ENCODE measurements at regions not wholly inside any gene's neighbourhood (a gene's known extent, or its start where the extent isn't known, plus 50 kb on each side); places are given as distances from the start of the nearest gene placed in this dataset.

DNA sequence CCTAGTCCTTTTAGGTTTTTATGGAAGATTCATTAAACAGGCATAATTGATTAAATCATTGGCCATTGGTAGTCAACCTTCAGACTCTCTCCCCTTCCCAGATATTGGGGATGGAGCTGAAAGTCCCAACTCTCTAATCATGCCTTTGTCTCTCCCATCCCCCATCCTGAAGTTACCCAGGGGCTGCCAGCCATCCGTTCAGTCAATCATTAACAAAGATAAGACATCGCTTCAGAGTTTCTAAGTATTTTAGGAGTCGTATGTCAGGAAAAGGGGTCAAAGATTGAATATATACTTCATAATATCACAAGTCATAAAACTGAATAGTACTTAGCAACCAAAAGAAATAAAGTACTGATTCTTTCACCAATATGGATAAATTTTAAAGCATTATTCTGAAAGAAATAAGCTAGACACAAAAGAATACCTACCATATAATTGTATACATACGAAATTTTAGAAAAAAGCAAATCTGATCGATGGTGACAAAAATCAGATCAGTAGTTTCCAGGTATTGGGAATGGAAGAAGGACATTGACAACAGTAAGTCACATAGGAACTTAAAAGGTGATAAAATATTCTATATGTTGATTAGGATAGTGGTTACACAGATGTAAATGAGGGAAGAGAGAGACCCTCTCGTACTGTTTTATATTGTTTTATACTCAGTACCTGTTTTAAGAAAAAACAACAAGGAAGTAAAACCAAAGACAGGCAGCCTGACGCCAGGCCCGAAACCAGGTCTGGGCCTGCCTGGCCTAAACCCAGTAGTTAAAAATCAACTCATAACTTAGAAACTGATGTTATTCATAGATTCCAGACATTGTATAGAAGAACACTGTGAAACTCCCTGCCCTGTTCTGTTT is 414.4 kb downstream of the DAD1 start:
- TF ChIP-seq GATA3 (IDR thresholded peaks at IDR 0.05; ENCODE audit: low read depth, low read length), result no peak
- TF ChIP-seq GATA2 (IDR thresholded peaks at IDR 0.05; ENCODE audit: low read depth, low read length), result no peak

DNA sequence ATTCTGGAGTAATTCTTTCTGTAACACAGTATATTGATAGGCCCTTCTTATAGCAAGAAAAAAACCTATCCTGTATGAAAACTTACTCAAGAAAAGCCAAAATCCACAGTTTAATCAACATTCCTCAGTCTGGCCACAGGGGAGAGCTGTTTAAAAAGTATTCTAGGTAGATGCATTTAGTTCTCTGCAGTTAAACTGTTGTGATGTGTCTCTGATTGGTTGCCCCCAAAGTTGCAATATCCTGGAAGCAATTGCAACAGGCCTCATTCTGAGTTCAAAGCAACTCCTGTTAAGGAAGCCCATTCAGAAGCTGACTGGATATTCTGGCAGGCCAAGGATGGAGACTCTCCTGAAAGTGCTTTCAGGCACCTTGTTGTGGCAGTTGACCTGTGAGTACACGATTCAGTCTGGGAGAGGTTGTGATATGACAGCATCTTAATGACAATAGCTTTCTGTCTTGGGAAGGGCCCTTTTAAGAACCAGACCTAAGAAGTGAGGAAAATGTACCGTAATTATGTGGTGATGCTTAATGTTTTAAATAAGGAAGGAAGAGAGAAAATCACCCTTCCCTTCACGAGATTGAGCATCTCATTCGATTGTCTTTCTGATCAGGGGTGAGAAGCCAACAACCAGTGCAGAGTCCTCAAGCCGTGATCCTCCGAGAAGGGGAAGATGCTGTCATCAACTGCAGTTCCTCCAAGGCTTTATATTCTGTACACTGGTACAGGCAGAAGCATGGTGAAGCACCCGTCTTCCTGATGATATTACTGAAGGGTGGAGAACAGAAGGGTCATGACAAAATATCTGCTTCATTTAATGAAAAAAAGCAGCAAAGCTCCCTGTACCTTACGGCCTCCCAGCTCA is 420.7 kb downstream of the DAD1 start:
- no peak for TF ChIP-seq GATA2 (IDR thresholded peaks at IDR 0.05; ENCODE audit: low read depth, low read length)
- no peak for TF ChIP-seq GATA3 (IDR thresholded peaks at IDR 0.05; ENCODE audit: low read depth, low read length)

DNA sequence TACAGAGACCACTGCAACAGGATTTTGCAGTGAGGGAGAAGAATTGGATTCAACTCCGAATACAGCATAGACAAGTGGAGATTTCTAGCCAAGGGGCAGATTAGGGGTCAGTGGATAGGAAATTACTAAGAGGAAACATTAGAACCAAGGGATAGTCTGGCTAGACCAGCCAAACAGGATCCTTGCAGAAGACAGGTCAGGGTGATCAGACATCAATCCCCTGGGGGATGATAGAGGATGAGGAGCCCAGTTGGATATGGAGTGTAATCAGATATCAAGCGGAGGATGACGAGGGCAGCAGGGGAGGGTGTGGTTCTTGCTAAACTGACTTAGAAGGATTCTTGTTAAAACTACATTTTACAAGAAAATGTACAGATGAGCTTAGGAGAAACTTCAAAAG is 424.4 kb downstream of the DAD1 start:
- TF ChIP-seq GATA2 (IDR thresholded peaks at IDR 0.05; ENCODE audit: low read depth, low read length) (no peak), GATA3 (IDR thresholded peaks at IDR 0.05; ENCODE audit: low read depth, low read length) (no peak)

- TF ChIP-seq GATA2 (IDR thresholded peaks at IDR 0.05; ENCODE audit: low read depth, low read length) (no peak), GATA3 (IDR thresholded peaks at IDR 0.05; ENCODE audit: low read depth, low read length) (no peak)
Measured at GRCh38 chr14:22163051-22163450, 426.0 kb downstream of the DAD1 start.

GRCh38 chr14:22159957-22160356 is 429.1 kb downstream of the DAD1 start:
- TF ChIP-seq GATA2 (IDR thresholded peaks at IDR 0.05; ENCODE audit: low read depth, low read length) (no peak), GATA3 (IDR thresholded peaks at IDR 0.05; ENCODE audit: low read depth, low read length) (no peak)

- TF ChIP-seq GATA3 (IDR thresholded peaks at IDR 0.05; ENCODE audit: low read depth, low read length), result no peak
- no peak for TF ChIP-seq GATA2 (IDR thresholded peaks at IDR 0.05; ENCODE audit: low read depth, low read length)
Measured at GRCh38 chr14:22159099-22159498, 429.9 kb downstream of the DAD1 start.

DNA sequence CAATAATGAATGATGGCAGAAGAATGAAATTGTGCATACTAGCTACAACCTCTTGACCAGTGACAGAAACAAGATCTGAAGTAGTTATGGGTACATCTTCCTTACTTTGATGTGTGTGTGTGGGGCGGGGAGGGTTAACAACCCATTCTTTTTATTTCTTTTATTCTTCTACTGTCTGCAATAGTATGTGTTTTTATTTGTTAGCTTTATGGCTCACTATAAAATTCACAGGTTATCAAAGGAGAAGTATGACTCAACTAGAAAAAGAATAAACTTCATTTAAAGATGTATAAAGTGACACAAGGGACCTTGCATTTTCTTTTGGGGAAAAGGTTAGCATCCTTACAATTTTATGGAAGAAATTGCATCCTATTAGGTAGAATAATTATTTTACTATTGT is 430.5 kb downstream of the DAD1 start:
- TF ChIP-seq GATA2 (IDR thresholded peaks at IDR 0.05; ENCODE audit: low read depth, low read length) (no peak), GATA3 (IDR thresholded peaks at IDR 0.05; ENCODE audit: low read depth, low read length) (no peak)

- TF ChIP-seq GATA3 (IDR thresholded peaks at IDR 0.05; ENCODE audit: low read depth, low read length), result no peak
- no peak for TF ChIP-seq GATA2 (IDR thresholded peaks at IDR 0.05; ENCODE audit: low read depth, low read length)
Measured at GRCh38 chr14:22155571-22155970, 433.5 kb downstream of the DAD1 start.

- TF ChIP-seq GATA2 (IDR thresholded peaks at IDR 0.05; ENCODE audit: low read depth, low read length), result no peak
- no peak for TF ChIP-seq GATA3 (IDR thresholded peaks at IDR 0.05; ENCODE audit: low read depth, low read length)
Measured at GRCh38 chr14:22152903-22153302, 436.1 kb downstream of the DAD1 start.

- TF ChIP-seq GATA3 (IDR thresholded peaks at IDR 0.05; ENCODE audit: low read depth, low read length) (no peak), GATA2 (IDR thresholded peaks at IDR 0.05; ENCODE audit: low read depth, low read length) (no peak)
Measured at GRCh38 chr14:22152161-22152870, 436.7 kb downstream of the DAD1 start.

DNA sequence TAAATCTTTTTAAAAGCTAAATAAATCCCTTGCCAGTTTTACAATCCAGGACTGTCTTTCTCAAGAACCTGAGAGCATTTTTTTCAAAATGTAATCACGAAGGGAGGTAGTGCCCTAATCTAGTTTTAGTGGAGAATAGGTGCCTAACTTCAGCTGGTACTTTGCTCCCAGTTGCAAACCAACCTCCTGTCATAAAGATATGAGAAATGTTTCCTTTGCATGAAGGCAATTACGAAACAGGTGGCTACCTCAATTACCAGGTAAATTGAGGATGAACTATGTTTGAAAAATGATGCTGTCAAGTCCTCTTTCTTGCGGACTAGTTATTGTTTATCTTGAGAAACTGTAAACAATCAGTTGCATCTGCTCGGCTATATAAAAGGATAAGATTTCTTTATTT is 437.9 kb downstream of the DAD1 start:
- TF ChIP-seq GATA2 (IDR thresholded peaks at IDR 0.05; ENCODE audit: low read depth, low read length), result no peak
- TF ChIP-seq GATA3 (IDR thresholded peaks at IDR 0.05; ENCODE audit: low read depth, low read length), result no peak

DNA sequence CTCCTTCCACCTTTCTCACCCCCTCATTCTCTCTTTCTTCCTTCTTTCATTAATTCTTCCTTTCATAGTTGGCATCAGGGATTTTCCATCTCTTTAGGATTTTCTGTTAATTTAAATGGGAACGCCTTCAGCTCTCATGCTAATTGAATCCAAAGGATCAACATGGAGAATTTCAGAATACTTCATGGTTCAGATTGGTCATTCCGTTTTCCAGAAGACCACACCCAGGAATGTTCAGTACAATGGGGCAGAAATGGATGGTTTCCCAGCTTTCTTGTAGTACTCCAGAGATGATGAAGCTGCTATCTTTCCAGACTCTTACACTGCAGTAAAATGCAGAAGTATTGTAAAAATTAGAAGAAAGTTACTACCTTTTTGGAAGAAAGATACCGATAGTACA is 440.0 kb downstream of the DAD1 start:
- TF ChIP-seq GATA3 (IDR thresholded peaks at IDR 0.05; ENCODE audit: low read depth, low read length) (no peak), GATA2 (IDR thresholded peaks at IDR 0.05; ENCODE audit: low read depth, low read length) (no peak)

GRCh38 chr14:22147716-22148115 is 441.3 kb downstream of the DAD1 start:
- TF ChIP-seq GATA2 (IDR thresholded peaks at IDR 0.05; ENCODE audit: low read depth, low read length) (no peak), GATA3 (IDR thresholded peaks at IDR 0.05; ENCODE audit: low read depth, low read length) (no peak)

GRCh38 chr14:22143363-22143762 is 445.7 kb downstream of the DAD1 start:
- no peak for TF ChIP-seq GATA3 (IDR thresholded peaks at IDR 0.05; ENCODE audit: low read depth, low read length)
- TF ChIP-seq GATA2 (IDR thresholded peaks at IDR 0.05; ENCODE audit: low read depth, low read length), result no peak
